Activated naive CD8-positive, alpha-beta T cell treated with anti-CD3 and anti-CD28 coated beads for 36 hours (primary cell): ENCODE measurements at regions not wholly inside any gene's neighbourhood (a gene's known extent, or its start where the extent isn't known, plus 50 kb on each side); places are given as distances from the start of the nearest gene placed in this dataset.
"Not testable (repeated sequence)": the region's sequence is repeated elsewhere in the genome, so short reads cannot be mapped to it uniquely, and the experiment has no call there.

ENCODE experiments used
- DNase-seq: peaks from one replicate; pipeline ENCODE4 v3.0.0; 2021
- H3K27ac Mint-ChIP-seq: one replicate; pipeline ENCODE4 v1.8.0; 2022; ENCODE audit warnings: mild to moderate bottlenecking, moderate library complexity, mixed read lengths
- H3K27me3 Mint-ChIP-seq: one replicate; pipeline ENCODE4 v1.8.0; 2022; ENCODE audit warnings: mild to moderate bottlenecking, mixed read lengths
- H3K36me3 Mint-ChIP-seq: one replicate; pipeline ENCODE4 v1.8.0; 2021; ENCODE audit warnings: mild to moderate bottlenecking, mixed read lengths
- H3K4me1 Mint-ChIP-seq: one replicate; pipeline ENCODE4 v1.8.0; 2021; ENCODE audit warnings: mixed read lengths
- H3K4me3 Mint-ChIP-seq: one replicate; pipeline ENCODE4 v1.8.0; 2022; ENCODE audit warnings: mild to moderate bottlenecking, moderate library complexity, mixed read lengths
- H3K9me3 Mint-ChIP-seq: one replicate; pipeline ENCODE4 v1.8.0; 2022; ENCODE audit warnings: mixed read lengths

DNA sequence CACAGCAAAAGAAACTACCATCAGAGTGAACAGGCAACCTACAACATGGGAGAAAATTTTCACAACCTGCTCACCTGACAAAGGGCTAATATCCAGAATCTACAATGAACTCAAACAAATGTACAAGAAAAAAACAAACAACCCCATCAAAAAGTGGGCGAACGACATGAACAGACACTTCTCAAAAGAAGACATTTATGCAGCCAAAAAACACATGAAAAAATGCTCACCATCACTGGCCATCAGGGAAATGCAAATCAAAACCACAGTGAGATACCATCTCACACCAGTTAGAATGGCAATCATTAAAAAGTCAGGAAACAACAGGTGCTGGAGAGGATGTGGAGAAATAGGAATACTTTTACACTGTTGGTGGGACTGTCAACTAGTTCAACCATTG, 207.8 kb downstream of the USP6NL start:
- DNase-seq, H3K27me3 Mint-ChIP-seq: not testable (repeated sequence)
- peaks cover 15% of the 10 kb centered on the region for H3K36me3 Mint-ChIP-seq
- peaks cover 40% of the 10 kb centered on the region for H3K4me1 Mint-ChIP-seq
- peak overlapping the region; percentile 93 for H3K27ac Mint-ChIP-seq
- H3K4me3 Mint-ChIP-seq = peak overlapping the region; percentile 35
- H3K9me3 Mint-ChIP-seq = peaks cover 16% of the 10 kb centered on the region

DNA sequence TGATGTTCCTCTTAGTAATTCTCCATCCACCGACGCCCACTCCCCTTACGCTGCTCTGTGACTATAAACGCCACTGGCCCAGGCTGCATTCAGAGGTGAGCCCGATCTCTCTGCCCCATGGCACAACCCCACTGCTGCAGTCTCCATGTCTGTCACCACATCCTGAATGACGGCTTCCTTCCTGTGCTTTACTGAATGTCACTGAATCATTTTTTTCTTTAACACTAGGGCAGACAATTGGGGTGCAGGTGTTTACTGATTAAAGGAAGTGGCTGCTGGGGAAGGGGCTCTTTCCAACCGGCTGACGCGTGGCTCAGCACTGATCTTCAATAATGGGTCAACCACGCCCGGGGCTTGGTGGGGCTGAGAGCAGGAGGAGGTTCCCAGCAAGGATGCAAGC, 208.3 kb downstream of the USP6NL start:
- H3K9me3 Mint-ChIP-seq = peaks cover 16% of the 10 kb centered on the region
- H3K27me3 Mint-ChIP-seq = no peaks in the 10 kb centered on the region
- H3K4me3 Mint-ChIP-seq = peak overlapping the region; percentile 35
- peaks cover 15% of the 10 kb centered on the region for H3K36me3 Mint-ChIP-seq
- H3K27ac Mint-ChIP-seq = peak overlapping the region; percentile 93
- H3K4me1 Mint-ChIP-seq = peaks cover 42% of the 10 kb centered on the region
- DNase-seq = peak; percentile 54

DNA sequence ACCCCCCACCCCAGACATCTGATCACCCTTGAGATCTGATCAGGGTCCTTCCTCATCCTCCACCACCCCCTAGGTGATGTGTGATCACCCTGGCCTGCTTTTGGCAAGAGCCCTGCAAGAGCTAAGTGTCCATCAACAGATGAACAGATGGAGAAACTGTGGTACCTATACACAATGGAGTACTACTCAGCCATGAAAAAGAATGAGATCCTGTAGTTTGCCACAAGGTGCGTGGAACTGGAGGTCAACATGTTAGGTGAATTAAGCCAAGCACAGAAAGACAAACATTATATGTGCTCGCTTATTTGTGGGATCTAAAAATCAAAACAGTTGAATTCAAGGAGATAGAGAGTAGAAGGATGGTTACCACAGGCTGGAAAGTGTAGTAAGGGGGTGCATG, 209.1 kb downstream of the USP6NL start:
- no peak overlapping the region for H3K4me3 Mint-ChIP-seq
- peaks cover 12% of the 10 kb centered on the region for H3K36me3 Mint-ChIP-seq
- H3K9me3 Mint-ChIP-seq = peaks cover 14% of the 10 kb centered on the region
- DNase-seq = no peak
- peaks cover 36% of the 10 kb centered on the region for H3K4me1 Mint-ChIP-seq
- H3K27ac Mint-ChIP-seq = peak overlapping the region; percentile 46
- H3K27me3 Mint-ChIP-seq = no peaks in the 10 kb centered on the region

DNA sequence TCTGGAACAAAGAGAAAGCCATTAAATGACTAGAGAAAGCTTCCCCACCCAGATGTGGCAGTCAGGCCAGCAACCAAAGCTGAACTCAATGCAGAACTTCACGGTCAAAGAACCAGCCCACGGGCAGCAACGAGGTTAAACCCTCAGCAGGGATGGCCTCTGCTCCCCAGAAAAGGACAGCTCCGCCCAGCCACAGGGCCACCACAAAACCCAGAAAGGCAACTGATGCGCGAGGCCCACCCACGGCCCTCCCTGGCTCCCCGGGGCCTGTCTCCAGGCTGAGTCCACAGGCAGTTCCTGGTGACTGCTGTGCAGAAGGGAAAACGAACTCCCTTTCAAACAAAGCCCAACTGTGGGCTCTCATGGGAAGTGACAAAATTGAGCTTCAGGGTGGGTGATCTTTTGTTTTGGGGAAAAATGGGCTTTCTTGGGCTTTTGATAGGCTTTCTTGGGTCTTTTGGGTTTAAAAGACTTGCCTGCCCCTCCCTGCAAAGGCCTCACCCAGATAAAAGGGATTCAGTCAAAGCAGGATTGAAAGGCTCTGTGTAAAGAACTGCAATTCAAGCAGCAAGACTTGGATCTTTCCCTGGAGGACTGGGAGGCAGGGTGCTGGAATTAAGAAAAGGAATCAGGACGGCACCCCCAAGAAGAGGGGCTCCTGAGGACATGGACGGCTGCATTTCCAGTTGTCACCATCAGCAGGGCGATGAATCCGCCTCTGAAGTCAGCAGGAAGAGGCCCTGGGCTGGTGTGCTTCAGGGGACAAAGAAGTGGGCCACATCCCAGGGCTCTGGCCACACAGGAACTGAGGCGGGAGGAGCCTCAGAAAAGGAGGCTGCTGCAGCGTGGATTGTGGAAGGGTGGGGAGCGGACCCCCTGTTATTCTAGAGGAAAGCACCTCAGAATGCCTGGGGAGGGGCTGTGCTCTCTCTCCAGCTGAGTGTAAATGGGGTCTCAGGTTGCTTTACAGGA, 209.9 kb downstream of the USP6NL start:
- Mint-ChIP-seq H3K36me3 (peaks cover 11% of the 10 kb centered on the region), H3K4me1 (peaks cover 32% of the 10 kb centered on the region), H3K4me3 (no peak overlapping the region), H3K27ac (peak overlapping the region; percentile 69), H3K27me3 (no peaks in the 10 kb centered on the region), H3K9me3 (peaks cover 8% of the 10 kb centered on the region)
- DNase-seq = peak; percentile 8

DNA sequence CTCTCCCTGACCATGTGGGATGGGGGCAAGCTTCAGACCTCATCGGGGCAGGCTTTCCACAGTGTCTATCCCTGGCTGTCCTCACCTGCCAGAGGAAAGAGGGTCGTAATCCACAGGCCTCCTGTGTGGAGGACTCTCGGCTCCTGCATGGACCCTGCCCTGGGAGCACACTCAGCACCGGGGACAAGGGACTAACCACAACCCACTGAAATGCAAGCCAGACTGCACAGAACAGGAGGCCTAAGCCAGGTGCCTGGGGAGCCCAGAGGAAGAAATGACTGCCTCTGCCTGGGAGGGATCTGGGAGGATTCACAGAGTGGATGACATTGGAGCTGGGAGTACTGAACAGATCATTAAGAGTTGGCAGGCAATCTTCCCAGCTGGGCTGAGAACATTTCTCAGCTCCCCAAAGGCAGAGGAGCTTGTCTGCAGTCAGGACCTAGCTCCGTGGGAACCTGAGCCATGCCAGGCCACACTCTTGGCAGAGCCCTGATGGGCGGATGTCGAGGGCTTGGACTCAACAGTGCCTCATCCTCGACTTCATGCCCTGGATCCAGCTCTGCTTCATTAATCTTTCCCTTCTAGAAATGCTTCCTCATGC, 213.4 kb downstream of the USP6NL start:
- peaks cover 6% of the 10 kb centered on the region for H3K9me3 Mint-ChIP-seq
- H3K36me3 Mint-ChIP-seq = peaks cover 6% of the 10 kb centered on the region
- peaks cover 27% of the 10 kb centered on the region for H3K4me1 Mint-ChIP-seq
- no peak for DNase-seq
- H3K27me3 Mint-ChIP-seq = no peaks in the 10 kb centered on the region
- H3K4me3 Mint-ChIP-seq = no peak overlapping the region
- no peak overlapping the region for H3K27ac Mint-ChIP-seq

DNA sequence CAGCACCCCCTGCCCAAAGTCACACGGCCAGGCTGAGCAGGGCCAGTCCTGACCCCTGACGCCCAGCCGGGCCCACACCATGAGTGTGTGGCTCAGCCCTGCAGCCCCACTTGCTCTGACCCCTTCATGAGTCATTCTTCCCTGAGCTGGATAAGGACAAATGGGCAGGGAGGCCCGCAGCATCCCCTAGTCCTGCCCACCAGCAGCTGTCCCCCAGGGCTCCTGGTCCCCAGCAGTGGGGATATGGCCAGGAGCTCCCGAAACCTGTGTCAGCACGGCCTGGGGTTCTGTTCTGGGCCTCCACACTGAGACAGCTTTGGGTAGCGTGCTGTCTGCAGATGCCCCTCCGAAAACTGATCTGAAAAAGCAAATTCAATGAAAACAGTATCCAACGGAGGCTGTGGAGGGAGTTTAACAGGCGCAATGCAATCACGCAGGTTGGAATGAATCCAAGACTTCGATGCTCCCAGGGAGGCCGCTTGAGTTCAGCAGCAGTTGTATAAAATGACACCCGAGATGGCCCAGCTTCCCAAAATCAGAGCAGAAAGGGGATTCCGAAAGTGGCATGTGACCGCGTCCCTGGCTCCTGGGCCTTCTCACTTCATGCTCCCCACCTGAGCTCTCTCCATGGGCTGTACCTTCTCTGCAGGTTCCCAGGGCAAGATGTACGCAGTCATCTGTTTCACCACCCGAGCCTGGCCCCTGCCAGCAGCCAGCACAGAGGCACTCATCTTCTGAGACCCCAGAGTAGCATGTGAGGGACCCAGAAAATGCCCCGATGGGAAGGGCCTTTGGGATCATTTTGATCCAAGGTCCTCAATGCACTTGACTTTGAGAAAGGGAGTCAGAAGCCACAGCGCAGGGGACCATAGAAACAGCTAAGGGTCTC, 214.1 kb downstream of the USP6NL start:
- Mint-ChIP-seq H3K4me1 (peaks cover 21% of the 10 kb centered on the region), H3K27ac (no peak overlapping the region), H3K27me3 (no peaks in the 10 kb centered on the region), H3K4me3 (no peak overlapping the region), H3K9me3 (peaks cover 2% of the 10 kb centered on the region), H3K36me3 (peaks cover 2% of the 10 kb centered on the region)
- no peak for DNase-seq

DNA sequence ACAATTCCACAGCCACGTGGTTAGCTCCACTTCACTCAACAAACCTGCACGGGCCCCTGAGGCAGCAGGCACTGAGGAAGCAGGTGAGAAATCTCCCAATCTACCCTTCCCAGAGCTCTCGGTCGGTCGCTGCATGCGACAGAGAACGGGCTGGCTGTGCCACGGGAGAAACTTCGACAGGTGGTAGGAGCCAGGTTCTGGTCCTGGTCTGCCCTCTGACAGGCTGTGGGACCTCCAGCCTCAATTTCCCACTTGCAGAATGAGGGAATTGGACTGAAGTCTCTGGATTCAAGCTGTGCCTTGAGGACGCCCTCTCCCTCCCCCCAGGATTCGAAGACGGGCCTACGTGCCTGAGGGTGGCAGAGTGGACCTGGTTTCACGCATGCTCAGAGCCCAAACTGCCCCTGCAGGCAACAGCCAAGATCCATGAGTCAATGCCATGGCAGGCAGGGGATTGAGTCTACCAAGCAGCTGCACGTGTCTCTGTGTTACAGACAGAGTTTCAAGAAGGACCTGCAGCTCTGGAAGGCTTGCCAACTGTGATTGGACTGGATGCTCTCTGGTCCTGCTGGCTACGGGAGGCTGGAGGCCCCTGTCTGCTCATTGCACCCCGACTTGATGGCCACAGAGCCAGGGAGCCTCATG, 215.0 kb downstream of the USP6NL start:
- no peak for DNase-seq
- Mint-ChIP-seq H3K9me3 (no peaks in the 10 kb centered on the region), H3K27me3 (no peaks in the 10 kb centered on the region), H3K36me3 (no peaks in the 10 kb centered on the region), H3K4me3 (no peak overlapping the region), H3K27ac (no peak overlapping the region), H3K4me1 (peaks cover 12% of the 10 kb centered on the region)

DNA sequence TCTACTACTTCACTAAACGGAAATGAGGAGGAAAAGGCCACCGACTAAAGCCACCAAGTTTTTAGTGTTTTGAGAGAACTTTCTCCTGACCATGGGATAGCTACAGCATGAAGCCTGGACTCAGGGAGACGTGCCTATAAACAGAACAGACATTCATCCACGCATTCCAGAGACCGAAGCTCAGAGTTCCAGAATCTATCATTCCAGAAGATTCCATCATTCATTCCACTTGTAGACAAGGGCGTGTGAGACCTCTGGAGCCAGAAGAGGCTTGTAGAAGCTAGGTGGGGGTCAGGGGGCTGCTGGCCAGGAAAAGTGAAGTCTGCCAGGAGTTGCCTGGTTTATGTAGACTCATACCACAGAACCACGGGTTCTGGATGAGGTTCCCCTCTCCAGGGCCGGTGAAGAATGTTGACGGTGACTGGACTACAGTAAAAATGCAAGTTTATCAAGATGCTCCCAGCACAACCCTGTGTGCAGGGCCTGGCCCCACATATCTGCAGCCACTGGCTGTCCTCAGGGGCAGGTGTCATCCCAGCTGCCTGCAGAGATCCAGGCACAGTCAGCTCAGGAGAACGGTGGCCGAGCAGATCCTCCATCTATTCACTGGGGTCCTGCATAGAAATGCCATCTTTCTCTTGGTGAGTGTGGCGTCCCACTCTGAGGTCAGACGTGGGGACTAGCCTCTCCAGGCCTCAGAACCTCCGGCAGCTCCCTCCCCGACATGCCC, 215.7 kb downstream of the USP6NL start:
- Mint-ChIP-seq H3K36me3 (no peaks in the 10 kb centered on the region), H3K27ac (no peak overlapping the region), H3K4me1 (peaks cover 5% of the 10 kb centered on the region), H3K27me3 (no peaks in the 10 kb centered on the region), H3K4me3 (no peak overlapping the region), H3K9me3 (no peaks in the 10 kb centered on the region)
- DNase-seq = no peak

DNA sequence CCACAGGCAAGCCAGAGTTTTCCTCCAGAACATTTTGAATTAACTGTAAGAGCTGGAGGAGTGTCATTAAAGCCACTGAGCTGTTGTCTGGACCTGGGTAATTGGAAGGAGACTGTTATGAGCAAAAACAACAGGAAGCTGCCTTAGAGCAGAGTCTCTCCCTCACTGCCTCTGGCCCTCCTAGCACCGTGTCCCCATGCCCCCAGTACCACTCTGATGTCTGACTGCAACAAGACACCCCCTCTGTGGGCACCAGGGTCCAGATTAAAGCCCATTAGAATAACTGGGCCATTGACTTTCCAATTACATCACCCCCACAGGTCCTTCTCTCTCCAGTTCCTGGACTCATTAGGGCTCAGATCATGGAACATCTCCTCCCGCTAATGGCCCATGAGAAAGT, 216.3 kb downstream of the USP6NL start:
- no peak overlapping the region for H3K27ac Mint-ChIP-seq
- no peaks in the 10 kb centered on the region for H3K27me3 Mint-ChIP-seq
- no peaks in the 10 kb centered on the region for H3K36me3 Mint-ChIP-seq
- H3K9me3 Mint-ChIP-seq = no peaks in the 10 kb centered on the region
- no peak for DNase-seq
- no peak overlapping the region for H3K4me3 Mint-ChIP-seq
- H3K4me1 Mint-ChIP-seq = peaks cover 5% of the 10 kb centered on the region

DNA sequence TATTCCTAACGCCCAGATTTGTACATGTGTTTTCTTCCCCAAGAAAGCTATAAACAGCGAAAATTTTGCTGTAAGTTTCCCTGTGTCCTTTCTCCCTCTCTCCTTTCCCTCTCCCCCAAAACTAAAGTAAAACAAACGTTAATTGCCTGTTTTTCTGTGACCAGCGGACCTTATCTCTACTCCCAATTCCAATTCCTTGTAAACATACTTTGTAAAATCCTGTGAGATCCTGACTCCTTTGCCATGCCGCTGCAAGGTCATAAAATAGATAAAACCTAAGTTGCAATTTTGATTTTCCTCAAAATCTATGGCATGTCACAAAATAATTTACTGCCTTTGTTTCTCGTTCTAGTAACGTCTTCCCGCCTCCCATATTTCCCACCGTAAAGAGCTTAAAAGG, 217.6 kb downstream of the USP6NL start:
- Mint-ChIP-seq H3K36me3 (no peaks in the 10 kb centered on the region), H3K4me1 (peaks cover 3% of the 10 kb centered on the region), H3K27ac (no peak overlapping the region), H3K4me3 (no peak overlapping the region), H3K27me3 (no peaks in the 10 kb centered on the region), H3K9me3 (no peaks in the 10 kb centered on the region)
- no peak for DNase-seq

DNA sequence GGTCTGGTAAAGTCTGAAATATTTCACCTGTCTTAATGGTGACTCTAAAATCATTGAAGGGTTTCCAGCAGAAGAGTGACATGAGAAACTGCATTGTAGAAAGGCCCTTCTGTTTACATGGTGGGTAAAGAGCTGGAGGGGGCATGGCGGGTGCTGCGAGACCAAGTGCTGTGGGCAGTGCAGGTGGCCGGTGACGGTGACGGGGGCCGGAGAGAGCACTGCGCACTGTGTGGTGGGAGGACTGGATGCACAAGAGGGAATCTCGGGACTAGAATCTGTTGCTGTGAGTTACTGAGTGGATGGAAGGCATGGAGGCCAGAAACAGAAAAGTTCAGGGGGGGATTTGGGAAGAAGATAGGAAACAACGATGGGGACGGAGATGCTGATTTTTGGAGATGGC, 218.7 kb downstream of the USP6NL start:
- Mint-ChIP-seq H3K36me3 (no peaks in the 10 kb centered on the region), H3K4me3 (no peak overlapping the region), H3K4me1 (no peaks in the 10 kb centered on the region), H3K9me3 (no peaks in the 10 kb centered on the region), H3K27ac (no peak overlapping the region), H3K27me3 (no peaks in the 10 kb centered on the region)
- DNase-seq = no peak

DNA sequence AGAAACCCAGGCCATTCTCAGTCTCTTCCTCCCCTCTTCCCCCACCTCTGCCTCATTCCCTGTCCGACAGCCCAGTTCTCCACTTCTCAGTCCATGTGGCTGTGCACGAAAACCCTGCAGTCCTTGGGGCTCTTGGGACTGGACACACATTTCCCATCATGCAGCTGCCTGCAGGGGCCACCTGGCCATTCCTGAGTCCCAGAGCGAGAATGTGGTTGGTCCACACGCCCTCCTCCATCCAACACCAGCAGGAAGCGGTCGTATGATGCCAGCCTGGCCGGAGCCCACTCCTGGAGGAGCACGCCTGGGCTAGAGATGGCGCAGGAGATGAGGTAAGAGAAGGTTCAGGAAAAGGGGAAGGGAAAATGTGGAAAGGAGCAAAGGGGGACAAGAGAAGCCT, 222.5 kb downstream of the USP6NL start:
- H3K9me3 Mint-ChIP-seq = no peaks in the 10 kb centered on the region
- H3K27ac Mint-ChIP-seq = no peak overlapping the region

DNA sequence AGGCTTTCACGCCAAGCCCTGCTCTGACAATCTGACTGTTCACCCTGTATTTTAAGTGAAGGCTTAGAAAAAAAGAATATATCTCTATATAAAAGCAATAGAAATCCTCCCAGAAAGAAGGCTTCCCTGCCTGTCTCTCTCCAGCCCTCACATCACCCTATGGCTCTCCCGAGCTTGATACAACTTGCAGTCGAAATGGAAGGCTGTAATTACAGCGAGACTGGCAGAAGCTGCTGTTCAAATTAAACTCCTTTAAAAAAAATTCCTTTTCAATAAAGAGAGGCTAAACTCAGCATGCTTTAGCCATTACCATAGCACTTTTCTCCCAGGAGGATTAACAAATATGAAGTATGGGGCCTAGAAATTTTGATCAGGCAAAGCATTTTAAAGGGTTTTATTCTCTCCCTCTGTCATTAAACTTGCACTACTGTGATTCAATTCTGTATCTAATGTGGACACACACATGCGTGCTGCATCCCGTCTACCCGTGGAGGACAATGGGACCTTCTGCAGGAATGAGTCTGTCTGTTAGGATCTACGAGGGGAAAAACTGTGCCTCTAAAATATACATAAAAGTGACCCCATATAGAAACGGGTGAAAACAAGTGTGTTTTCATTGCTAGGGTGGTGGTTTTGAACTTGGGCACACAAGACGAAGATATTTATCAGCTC, 223.8 kb downstream of the USP6NL start:
- H3K27ac Mint-ChIP-seq = no peak overlapping the region
- H3K4me3 Mint-ChIP-seq = no peak overlapping the region
- no peak for DNase-seq
- H3K27me3 Mint-ChIP-seq = no peaks in the 10 kb centered on the region
- H3K36me3 Mint-ChIP-seq = no peaks in the 10 kb centered on the region
- H3K9me3 Mint-ChIP-seq = no peaks in the 10 kb centered on the region
- no peaks in the 10 kb centered on the region for H3K4me1 Mint-ChIP-seq

More for the DNA sequence above, 222.5 kb downstream of the USP6NL start:
- Mint-ChIP-seq H3K36me3 (no peaks in the 10 kb centered on the region), H3K4me1 (no peaks in the 10 kb centered on the region), H3K4me3 (no peak overlapping the region), H3K27me3 (no peaks in the 10 kb centered on the region)
- DNase-seq = no peak

DNA sequence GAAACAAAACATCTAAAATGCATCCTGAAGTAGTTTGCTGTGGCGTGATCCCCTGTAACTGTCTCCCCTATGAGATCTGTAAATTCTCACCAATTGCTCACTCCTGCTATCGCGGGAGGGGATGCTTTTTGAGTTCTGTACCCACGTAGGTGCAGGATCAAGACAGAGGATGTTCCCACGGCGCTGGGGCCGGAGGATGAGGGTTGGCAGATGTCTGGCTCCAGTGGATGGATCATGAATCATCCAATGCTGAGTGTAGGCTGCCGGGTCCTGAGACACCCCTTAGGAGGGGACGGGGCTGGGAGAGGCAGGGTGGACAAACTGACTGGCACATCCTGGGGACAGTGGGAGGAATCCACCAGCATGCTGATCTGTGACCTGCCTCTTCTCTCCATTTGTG, 224.4 kb downstream of the USP6NL start:
- no peak overlapping the region for H3K27ac Mint-ChIP-seq
- H3K27me3 Mint-ChIP-seq = no peaks in the 10 kb centered on the region
- peaks cover 3% of the 10 kb centered on the region for H3K4me1 Mint-ChIP-seq
- H3K36me3 Mint-ChIP-seq = no peaks in the 10 kb centered on the region
- no peaks in the 10 kb centered on the region for H3K9me3 Mint-ChIP-seq
- H3K4me3 Mint-ChIP-seq = no peak overlapping the region
- DNase-seq = no peak
